ENCODE measurements at regions not wholly inside any gene's neighbourhood (a gene's known extent, or its start where the extent isn't known, plus 50 kb on each side); places are given as distances from the start of the nearest gene placed in this dataset.
"Not testable (repeated sequence)": the region's sequence is repeated elsewhere in the genome, so short reads cannot be mapped to it uniquely, and the experiment has no call there.

GRCh38 chr5:118511846-118512245 lies 476.5 kb downstream of the DTWD2 start:
- H3K27ac ChIP-seq (ENCODE audit: low read depth, low read length, poor library complexity, severe bottlenecking): no peak overlapping the region
- intact Hi-C loops (cut with micrococcal nuclease; ENCODE audit: unreplicated experiment): no loop called here
- H3K9me2 ChIP-seq (ENCODE audit: insufficient read depth, low read length): no peaks in the 10 kb centered on the region
- H3K36me3 ChIP-seq (ENCODE audit: insufficient read depth, low read length): no peaks in the 10 kb centered on the region
- ChIA-PET POLR2A (interaction anchor here (0.6 kb wide), 1 partner anchor 13 kb away, joined by 4 read pairs; no protein-coding TSS in a partner anchor), CTCF (ENCODE audit: unreplicated experiment) (no interaction called here)
- H3K79me2 ChIP-seq (ENCODE audit: insufficient read depth, low read depth, low read length): no peaks in the 10 kb centered on the region
- H4K20me1 ChIP-seq (ENCODE audit: insufficient read depth, low read length): no peaks in the 10 kb centered on the region
- no peak for DNase-seq (ENCODE audit: low spot score)
- no peak overlapping the region for H3K4me3 ChIP-seq (ENCODE audit: low read depth, low read length, poor library complexity, severe bottlenecking)
- no peak overlapping the region for H3K4me2 ChIP-seq (ENCODE audit: low read length)
- TF ChIP-seq CTCF (conservative IDR thresholded peaks at IDR 0.05; ENCODE audit: low read length) (no peak), EZH2phosphoT487 (IDR thresholded peaks at IDR 0.05; ENCODE audit: borderline replicate concordance, low read depth, low read length) (no peak)
- H3K9me3 ChIP-seq (ENCODE audit: low read length): no peaks in the 10 kb centered on the region
- no peak overlapping the region for H2AFZ ChIP-seq (ENCODE audit: low read length)
- H3K4me1 ChIP-seq (ENCODE audit: insufficient read depth, low read length, poor library complexity, severe bottlenecking): no peaks in the 10 kb centered on the region
- BruUV-seq (replicated peaks): no TSS peak

GRCh38 chr5:118506217-118506852 lies 482.0 kb downstream of the DTWD2 start:
- BruUV-seq (replicated peaks): no TSS peak
- POLR2A ChIA-PET: interaction anchor here (0.6 kb wide), 1 partner anchor 130 kb away, joined by 3 read pairs; no protein-coding TSS in a partner anchor
- peak; percentile 11 for DNase-seq (ENCODE audit: low spot score)

GRCh38 chr5:118502232-118502631 lies 486.1 kb downstream of the DTWD2 start:
- H2AFZ ChIP-seq (ENCODE audit: low read length); H3K4me2 ChIP-seq (ENCODE audit: low read length); CTCF ChIA-PET (ENCODE audit: unreplicated experiment); BruUV-seq (replicated peaks); H4K20me1 ChIP-seq (ENCODE audit: insufficient read depth, low read length); H3K4me1 ChIP-seq (ENCODE audit: insufficient read depth, low read length, poor library complexity, severe bottlenecking); POLR2A ChIA-PET; intact Hi-C loops (cut with micrococcal nuclease; ENCODE audit: unreplicated experiment); H3K4me3 ChIP-seq (ENCODE audit: low read depth, low read length, poor library complexity, severe bottlenecking); H3K36me3 ChIP-seq (ENCODE audit: insufficient read depth, low read length); H3K27ac ChIP-seq (ENCODE audit: low read depth, low read length, poor library complexity, severe bottlenecking); H3K9me2 ChIP-seq (ENCODE audit: insufficient read depth, low read length); H3K79me2 ChIP-seq (ENCODE audit: insufficient read depth, low read depth, low read length); H3K9me3 ChIP-seq (ENCODE audit: low read length); DNase-seq (ENCODE audit: low spot score): not testable (repeated sequence)

More at GRCh38 chr5:118506217-118506852, 482.0 kb downstream of the DTWD2 start:
- no peaks in the 10 kb centered on the region for H3K9me3 ChIP-seq (ENCODE audit: low read length)
- no peak overlapping the region for H3K27ac ChIP-seq (ENCODE audit: low read depth, low read length, poor library complexity, severe bottlenecking)
- H3K36me3 ChIP-seq (ENCODE audit: insufficient read depth, low read length): no peaks in the 10 kb centered on the region
- H4K20me1 ChIP-seq (ENCODE audit: insufficient read depth, low read length): no peaks in the 10 kb centered on the region
- no peak overlapping the region for H3K4me2 ChIP-seq (ENCODE audit: low read length)
- no peaks in the 10 kb centered on the region for H3K9me2 ChIP-seq (ENCODE audit: insufficient read depth, low read length)
- TF ChIP-seq CTCF (conservative IDR thresholded peaks at IDR 0.05; ENCODE audit: low read length) (no peak), EZH2phosphoT487 (IDR thresholded peaks at IDR 0.05; ENCODE audit: borderline replicate concordance, low read depth, low read length) (no peak)
- H3K4me3 ChIP-seq (ENCODE audit: low read depth, low read length, poor library complexity, severe bottlenecking): no peak overlapping the region
- intact Hi-C loops (cut with micrococcal nuclease; ENCODE audit: unreplicated experiment): no loop called here
- CTCF ChIA-PET (ENCODE audit: unreplicated experiment): no interaction called here
- no peak overlapping the region for H2AFZ ChIP-seq (ENCODE audit: low read length)
- no peaks in the 10 kb centered on the region for H3K4me1 ChIP-seq (ENCODE audit: insufficient read depth, low read length, poor library complexity, severe bottlenecking)
- no peaks in the 10 kb centered on the region for H3K79me2 ChIP-seq (ENCODE audit: insufficient read depth, low read depth, low read length)
